ENCODE measurements at regions not wholly inside any gene's neighbourhood (a gene's known extent, or its start where the extent isn't known, plus 50 kb on each side); places are given as distances from the start of the nearest gene placed in this dataset.
A peak's percentile ranks its signal among the peaks of the same experiment; 100 is the strongest.

- peak; percentile 97 for TF ChIP-seq CTCF (IDR thresholded peaks at IDR 0.05; ENCODE audit: unreplicated experiment)
- Mint-ChIP-seq H3K27me3 (no peaks in the 10 kb centered on the region), H3K27ac (no peak overlapping the region), H3K4me1 (ENCODE audit: low read depth) (peaks cover 36% of the 10 kb centered on the region), H3K9me3 (ENCODE audit: low read depth) (no peaks in the 10 kb centered on the region), H3K36me3 (ENCODE audit: insufficient read depth) (no peaks in the 10 kb centered on the region), H3K4me3 (ENCODE audit: low read depth) (no peak overlapping the region)
- peak; percentile 67 for DNase-seq (ENCODE audit: low spot score, unreplicated experiment)
Measured at GRCh38 chr1:213374369-213374768, 323.3 kb downstream of the RPS6KC1 start.

GRCh38 chr1:213375002-213375401, 324.0 kb downstream of the RPS6KC1 start:
- Mint-ChIP-seq H3K9me3 (ENCODE audit: low read depth) (peaks cover 2% of the 10 kb centered on the region), H3K4me3 (ENCODE audit: low read depth) (no peak overlapping the region), H3K27ac (no peak overlapping the region), H3K27me3 (no peaks in the 10 kb centered on the region), H3K4me1 (ENCODE audit: low read depth) (peaks cover 36% of the 10 kb centered on the region), H3K36me3 (ENCODE audit: insufficient read depth) (no peaks in the 10 kb centered on the region)
- DNase-seq (ENCODE audit: low spot score, unreplicated experiment) = no peak
- TF ChIP-seq CTCF (IDR thresholded peaks at IDR 0.05; ENCODE audit: unreplicated experiment) = no peak

GRCh38 chr1:213376862-213377372, 325.9 kb downstream of the RPS6KC1 start:
- H3K27ac Mint-ChIP-seq = peak overlapping the region; percentile 85
- H3K9me3 Mint-ChIP-seq (ENCODE audit: low read depth) = peaks cover 3% of the 10 kb centered on the region
- TF ChIP-seq CTCF (IDR thresholded peaks at IDR 0.05; ENCODE audit: unreplicated experiment) = no peak
- no peaks in the 10 kb centered on the region for H3K27me3 Mint-ChIP-seq
- DNase-seq (ENCODE audit: low spot score, unreplicated experiment) = no peak
- H3K4me3 Mint-ChIP-seq (ENCODE audit: low read depth) = no peak overlapping the region
- H3K36me3 Mint-ChIP-seq (ENCODE audit: insufficient read depth) = no peaks in the 10 kb centered on the region
- peaks cover 42% of the 10 kb centered on the region for H3K4me1 Mint-ChIP-seq (ENCODE audit: low read depth)

- peaks cover 3% of the 10 kb centered on the region for H3K9me3 Mint-ChIP-seq (ENCODE audit: low read depth)
- H3K4me1 Mint-ChIP-seq (ENCODE audit: low read depth) = peaks cover 34% of the 10 kb centered on the region
- peak overlapping the region; percentile 30 for H3K27ac Mint-ChIP-seq
- H3K27me3 Mint-ChIP-seq = no peaks in the 10 kb centered on the region
- TF ChIP-seq CTCF (IDR thresholded peaks at IDR 0.05; ENCODE audit: unreplicated experiment) = no peak
- H3K4me3 Mint-ChIP-seq (ENCODE audit: low read depth) = no peak overlapping the region
- no peaks in the 10 kb centered on the region for H3K36me3 Mint-ChIP-seq (ENCODE audit: insufficient read depth)
- no peak for DNase-seq (ENCODE audit: low spot score, unreplicated experiment)
Measured at GRCh38 chr1:213380865-213381264, 329.8 kb downstream of the RPS6KC1 start.

GRCh38 chr1:213381572-213382084, 330.6 kb downstream of the RPS6KC1 start:
- Mint-ChIP-seq H3K27ac (peak overlapping the region; percentile 30), H3K27me3 (no peaks in the 10 kb centered on the region), H3K9me3 (ENCODE audit: low read depth) (peaks cover 3% of the 10 kb centered on the region), H3K4me1 (ENCODE audit: low read depth) (peaks cover 32% of the 10 kb centered on the region), H3K4me3 (ENCODE audit: low read depth) (no peak overlapping the region), H3K36me3 (ENCODE audit: insufficient read depth) (no peaks in the 10 kb centered on the region)
- DNase-seq (ENCODE audit: low spot score, unreplicated experiment) = no peak
- no peak for TF ChIP-seq CTCF (IDR thresholded peaks at IDR 0.05; ENCODE audit: unreplicated experiment)

All from progenitor cell of endocrine pancreas (in vitro differentiated cells).